ENCODE measurements at regions not wholly inside any gene's neighbourhood (a gene's known extent, or its start where the extent isn't known, plus 50 kb on each side); places are given as distances from the start of the nearest gene placed in this dataset.
"Not testable (repeated sequence)": the region's sequence is repeated elsewhere in the genome, so short reads cannot be mapped to it uniquely, and the experiment has no call there.

DNA sequence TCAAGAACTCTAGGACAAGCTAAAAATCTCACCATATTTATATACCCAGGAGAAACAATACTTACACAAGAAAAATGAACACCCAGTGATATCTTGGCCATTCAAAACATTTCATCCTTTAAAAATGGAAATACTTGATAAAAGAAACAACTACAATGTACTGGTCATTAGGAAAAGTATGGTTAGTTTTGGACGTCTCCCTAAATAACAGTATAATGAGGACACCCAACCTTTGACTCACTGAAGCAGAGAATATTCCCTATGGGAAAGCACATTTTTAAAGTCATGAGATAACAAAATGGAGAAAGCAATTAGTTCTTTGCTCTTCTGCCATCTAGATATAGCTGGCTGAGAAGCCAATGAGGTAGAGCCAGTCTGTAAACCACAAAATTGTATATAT, 164.4 kb downstream of the TBX18 start:
- ChIA-PET POLR2A (no interaction called here), CTCF (no interaction called here)
- TF ChIP-seq SP1 (IDR thresholded peaks at IDR 0.05): no peak
- TF ChIP-seq SUZ12 (IDR thresholded peaks at IDR 0.05): no peak
- TF ChIP-seq FOXM1 (IDR thresholded peaks at IDR 0.05; ENCODE audit: borderline replicate concordance): no peak
- TF ChIP-seq, protein P1, sequence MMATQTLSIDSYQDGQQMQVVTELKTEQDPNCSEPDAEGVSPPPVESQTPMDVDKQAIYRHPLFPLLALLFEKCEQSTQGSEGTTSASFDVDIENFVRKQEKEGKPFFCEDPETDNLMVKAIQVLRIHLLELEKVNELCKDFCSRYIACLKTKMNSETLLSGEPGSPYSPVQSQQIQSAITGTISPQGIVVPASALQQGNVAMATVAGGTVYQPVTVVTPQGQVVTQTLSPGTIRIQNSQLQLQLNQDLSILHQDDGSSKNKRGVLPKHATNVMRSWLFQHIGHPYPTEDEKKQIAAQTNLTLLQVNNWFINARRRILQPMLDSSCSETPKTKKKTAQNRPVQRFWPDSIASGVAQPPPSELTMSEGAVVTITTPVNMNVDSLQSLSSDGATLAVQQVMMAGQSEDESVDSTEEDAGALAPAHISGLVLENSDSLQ (IDR thresholded peaks at IDR 0.05): no peak
- no peak for TF ChIP-seq HDGF (IDR thresholded peaks at IDR 0.05; ENCODE audit: borderline replicate concordance)
- TF ChIP-seq L3MBTL2 (conservative IDR thresholded peaks at IDR 0.05): no peak
- no peak for TF ChIP-seq ZNF384 (IDR thresholded peaks at IDR 0.05)
- TF ChIP-seq FOXK2 (IDR thresholded peaks at IDR 0.05): no peak
- no peak for DNase-seq (ENCODE audit: extremely low spot score)

DNA sequence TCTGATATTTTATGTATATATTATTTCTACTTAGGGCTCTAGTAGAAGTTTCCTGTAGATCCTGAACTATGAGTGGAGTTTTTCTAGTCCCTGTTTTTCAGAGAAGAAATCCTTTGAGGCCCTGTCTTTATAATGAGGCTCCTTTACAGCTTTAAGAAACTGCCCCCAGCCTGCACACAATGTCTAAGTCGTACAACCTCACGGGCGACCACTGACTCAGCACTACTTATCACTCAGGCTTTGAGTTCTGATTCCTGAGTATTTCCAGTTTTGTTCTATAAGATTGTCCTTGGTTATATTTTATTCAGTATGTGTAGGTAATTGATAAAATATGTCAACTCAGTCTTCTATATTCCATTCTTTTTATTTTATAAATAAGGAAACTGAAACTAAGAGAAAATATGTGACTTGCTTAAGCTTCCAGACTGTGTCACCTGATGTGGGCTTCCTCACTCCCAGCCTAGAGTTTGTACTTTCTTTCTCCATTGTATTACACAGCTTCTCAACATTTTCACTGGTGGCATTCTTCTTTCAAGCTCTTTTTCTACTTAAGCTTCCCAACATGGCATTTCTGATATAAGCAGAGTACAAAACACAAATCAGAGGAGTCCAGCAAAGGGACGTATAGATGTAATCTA, 167.0 kb downstream of the TBX18 start:
- no peak for DNase-seq (ENCODE audit: extremely low spot score)
- ChIA-PET POLR2A (no interaction called here), CTCF (no interaction called here)
- no peak for TF ChIP-seq SUZ12 (IDR thresholded peaks at IDR 0.05)
- no peak for TF ChIP-seq ARNT (IDR thresholded peaks at IDR 0.05)
- TF ChIP-seq L3MBTL2 (conservative IDR thresholded peaks at IDR 0.05): no peak
- no peak for TF ChIP-seq FOXK2 (IDR thresholded peaks at IDR 0.05)
- TF ChIP-seq ZNF384 (IDR thresholded peaks at IDR 0.05): no peak
- TF ChIP-seq CTBP1 (IDR thresholded peaks at IDR 0.05; ENCODE audit: borderline replicate concordance): no peak
- no peak for TF ChIP-seq FOXM1 (IDR thresholded peaks at IDR 0.05; ENCODE audit: borderline replicate concordance)
- no peak for TF ChIP-seq SP1 (IDR thresholded peaks at IDR 0.05)
- no peak for TF ChIP-seq TARDBP (IDR thresholded peaks at IDR 0.05)
- TF ChIP-seq, protein P1 (IDR thresholded peaks at IDR 0.05): no peak
- TF ChIP-seq ELF4 (IDR thresholded peaks at IDR 0.05): no peak
- no peak for TF ChIP-seq HDGF (IDR thresholded peaks at IDR 0.05; ENCODE audit: borderline replicate concordance)
- TF ChIP-seq FOXA1 (IDR thresholded peaks at IDR 0.05): no peak
- TF ChIP-seq NFRKB (IDR thresholded peaks at IDR 0.05): no peak
- TF ChIP-seq BHLHE40 (IDR thresholded peaks at IDR 0.05; ENCODE audit: borderline replicate concordance): no peak
- TF ChIP-seq LEF1 (IDR thresholded peaks at IDR 0.05; ENCODE audit: borderline replicate concordance): no peak

DNA sequence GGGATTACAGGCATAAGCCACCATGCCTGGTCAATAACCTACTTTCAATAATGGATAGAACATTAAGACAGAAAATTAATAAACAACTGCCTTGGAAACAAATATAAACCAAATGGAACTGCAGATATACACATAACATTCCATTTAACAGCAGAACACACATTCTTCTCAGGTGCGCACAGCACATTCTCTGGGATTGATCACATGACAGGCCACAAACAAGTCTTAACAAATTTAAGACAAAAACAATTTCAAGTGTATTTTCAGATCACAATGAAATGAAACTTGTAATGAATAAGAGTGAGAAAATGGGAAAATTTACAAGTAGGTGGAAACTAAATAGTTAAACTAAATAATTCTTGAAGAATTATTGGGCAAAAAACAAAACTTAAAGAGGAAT, 167.9 kb downstream of the TBX18 start:
- no peak for TF ChIP-seq SUZ12 (IDR thresholded peaks at IDR 0.05)
- TF ChIP-seq TARDBP (IDR thresholded peaks at IDR 0.05): no peak
- TF ChIP-seq HDGF (IDR thresholded peaks at IDR 0.05; ENCODE audit: borderline replicate concordance): no peak
- TF ChIP-seq ELF4 (IDR thresholded peaks at IDR 0.05): no peak
- TF ChIP-seq ZNF384 (IDR thresholded peaks at IDR 0.05): no peak
- no peak for TF ChIP-seq BHLHE40 (IDR thresholded peaks at IDR 0.05; ENCODE audit: borderline replicate concordance)
- no peak for TF ChIP-seq ARNT (IDR thresholded peaks at IDR 0.05)
- TF ChIP-seq FOXK2 (IDR thresholded peaks at IDR 0.05): no peak
- TF ChIP-seq CTBP1 (IDR thresholded peaks at IDR 0.05; ENCODE audit: borderline replicate concordance): no peak
- no peak for TF ChIP-seq FOXA1 (IDR thresholded peaks at IDR 0.05)
- TF ChIP-seq NFRKB (IDR thresholded peaks at IDR 0.05): no peak
- no peak for TF ChIP-seq SP1 (IDR thresholded peaks at IDR 0.05)
- TF ChIP-seq LEF1 (IDR thresholded peaks at IDR 0.05; ENCODE audit: borderline replicate concordance): no peak
- TF ChIP-seq FOXM1 (IDR thresholded peaks at IDR 0.05; ENCODE audit: borderline replicate concordance): no peak
- TF ChIP-seq, protein P1 (IDR thresholded peaks at IDR 0.05): no peak
- TF ChIP-seq L3MBTL2 (conservative IDR thresholded peaks at IDR 0.05): no peak
- DNase-seq (ENCODE audit: extremely low spot score): no peak
- ChIA-PET POLR2A (no interaction called here), CTCF (no interaction called here)

DNA sequence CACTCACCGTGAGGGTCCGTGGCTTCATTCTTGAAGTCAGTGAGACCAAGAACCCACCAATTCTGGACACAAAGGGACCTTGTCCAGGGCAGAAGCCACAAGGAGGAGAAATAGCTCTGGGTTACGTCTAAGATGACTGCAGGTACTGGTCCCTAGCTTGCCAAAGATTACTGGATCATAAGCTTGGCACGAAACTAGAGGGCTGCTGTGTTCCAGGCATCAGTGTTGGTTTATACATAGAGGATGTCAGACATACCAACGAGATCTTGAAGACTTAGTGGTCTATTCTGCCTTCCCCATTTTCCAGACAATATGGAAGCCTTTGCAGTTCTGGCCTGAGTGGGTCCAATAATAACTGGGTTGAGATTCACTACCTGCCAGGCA, 175.7 kb downstream of the TBX18 start:
- ChIA-PET POLR2A (no interaction called here), CTCF (no interaction called here)
- DNase-seq (ENCODE audit: extremely low spot score): no peak
- TF ChIP-seq FOXM1 (IDR thresholded peaks at IDR 0.05; ENCODE audit: borderline replicate concordance) (no peak), L3MBTL2 (conservative IDR thresholded peaks at IDR 0.05) (no peak), FOXA1 (IDR thresholded peaks at IDR 0.05) (no peak), BHLHE40 (IDR thresholded peaks at IDR 0.05; ENCODE audit: borderline replicate concordance) (no peak), LEF1 (IDR thresholded peaks at IDR 0.05; ENCODE audit: borderline replicate concordance) (no peak), FOXK2 (IDR thresholded peaks at IDR 0.05) (no peak), NFRKB (IDR thresholded peaks at IDR 0.05) (no peak), ZNF384 (IDR thresholded peaks at IDR 0.05) (no peak), ELF4 (IDR thresholded peaks at IDR 0.05) (no peak), SP1 (IDR thresholded peaks at IDR 0.05) (no peak), ARNT (IDR thresholded peaks at IDR 0.05) (no peak), HDGF (IDR thresholded peaks at IDR 0.05; ENCODE audit: borderline replicate concordance) (no peak), CTBP1 (IDR thresholded peaks at IDR 0.05; ENCODE audit: borderline replicate concordance) (no peak), TARDBP (IDR thresholded peaks at IDR 0.05) (no peak), SUZ12 (IDR thresholded peaks at IDR 0.05) (no peak)
- TF ChIP-seq, protein P1 (IDR thresholded peaks at IDR 0.05): no peak

DNA sequence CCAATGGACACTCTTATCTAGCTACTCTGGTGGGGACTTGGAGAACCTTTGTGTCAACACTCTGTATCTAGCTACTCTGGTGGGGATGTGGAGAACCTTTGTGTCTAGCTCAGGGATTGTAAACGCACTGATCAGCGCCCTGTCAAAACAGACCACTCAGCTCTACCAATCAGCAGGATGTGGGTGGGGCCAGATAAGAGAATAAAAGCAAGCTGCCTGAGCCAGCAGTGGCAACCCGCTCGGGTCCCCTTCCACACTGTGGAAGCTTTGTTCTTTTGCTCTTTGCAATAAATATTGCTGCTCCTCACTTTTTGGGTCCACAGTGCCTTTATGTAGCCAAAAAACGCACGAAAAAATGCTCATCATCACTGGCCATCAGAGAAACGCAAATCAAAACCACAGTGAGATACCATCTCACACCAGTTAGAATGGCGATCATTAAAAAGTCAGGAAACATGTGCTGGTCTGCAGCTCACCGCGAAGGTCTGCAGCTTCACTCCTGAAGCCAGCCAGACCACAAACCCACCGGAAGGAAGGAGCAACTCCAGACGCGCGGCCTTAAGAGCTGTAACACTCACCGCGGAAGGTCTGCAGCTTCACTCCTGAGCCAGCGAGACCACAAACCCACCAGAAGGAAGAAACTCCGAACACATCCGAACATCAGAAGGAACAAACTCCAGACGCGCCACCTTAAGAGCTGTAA, 176.3 kb downstream of the TBX18 start:
- POLR2A ChIA-PET; CTCF ChIA-PET; DNase-seq (ENCODE audit: extremely low spot score): not testable (repeated sequence)

DNA sequence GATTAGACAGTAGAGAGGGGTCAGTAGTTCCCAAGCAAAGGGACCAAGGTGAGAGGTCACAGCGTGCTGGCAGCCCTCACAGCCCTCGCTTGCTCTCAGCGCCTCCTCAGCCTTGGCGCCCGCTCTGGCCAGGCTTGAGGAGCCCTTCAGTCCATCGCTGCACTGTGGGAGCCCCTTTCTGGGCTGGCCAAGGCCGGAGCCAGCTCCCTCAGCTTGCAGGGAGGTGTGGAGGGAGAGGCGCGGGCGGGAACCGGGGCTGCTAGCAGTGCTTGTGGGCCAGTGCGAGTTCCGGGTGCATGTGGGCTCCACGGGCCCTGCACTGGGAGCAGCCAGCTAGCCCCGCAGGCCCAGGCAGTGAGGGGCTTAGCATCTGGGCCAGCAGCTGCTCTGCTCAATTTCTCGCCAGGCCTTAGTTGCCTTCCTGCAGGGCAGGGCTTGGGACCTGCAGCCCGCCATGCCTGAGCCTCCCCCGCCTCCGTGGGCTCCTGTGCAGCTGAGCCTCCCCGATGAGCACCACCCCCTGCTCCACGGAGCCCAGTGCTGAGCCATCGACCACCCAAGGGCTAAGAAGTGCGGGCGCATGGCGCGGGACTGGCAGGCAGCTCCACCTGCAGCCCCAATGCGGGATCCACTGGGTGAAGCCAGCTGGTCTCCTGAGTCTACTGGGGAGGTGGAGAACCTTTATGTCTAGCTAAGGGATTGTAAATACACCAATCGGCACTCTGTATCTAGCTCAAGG, 177.0 kb downstream of the TBX18 start:
- DNase-seq (ENCODE audit: extremely low spot score); POLR2A ChIA-PET; CTCF ChIA-PET: not testable (repeated sequence)

Measured in HEK293T (cell line).